Smooth muscle cell (in vitro differentiated cells): ENCODE measurements at regions not wholly inside any gene's neighbourhood (a gene's known extent, or its start where the extent isn't known, plus 50 kb on each side); places are given as distances from the start of the nearest gene placed in this dataset.
A peak's percentile ranks its signal among the peaks of the same experiment; 100 is the strongest.

Experiments used
- DNase-seq: peaks from one replicate; lab custom pipeline; 2025; ENCODE audit not compliant: unreplicated experiment; lab: John Stamatoyannopoulos, UW
- H2AFZ ChIP-seq: fragments of 200-600 bp; sonication (generic); 2 replicates; pipeline ENCODE4 v1.6.0; 2016; ENCODE audit warnings: antibody characterized with exemption, low read depth, mild to moderate bottlenecking
- H3F3A ChIP-seq: fragments of 200-600 bp; sonication (generic); 2 replicates; pipeline ENCODE4 v1.6.0; 2017; ENCODE audit warnings: antibody characterized with exemption, low read depth
- H3K27ac ChIP-seq: fragments of 200-600 bp; sonication (generic); 2 replicates; pipeline ENCODE4 v1.5.1; 2016; ENCODE audit warnings: low read depth, mild to moderate bottlenecking
- H3K27me3 ChIP-seq: fragments of 200-600 bp; sonication (generic); 2 replicates; pipeline ENCODE4 v1.6.1; 2016; ENCODE audit warnings: low read depth, mild to moderate bottlenecking
- H3K36me3 ChIP-seq: fragments of 200-600 bp; sonication (generic); 2 replicates; pipeline ENCODE4 v1.5.1; 2016; ENCODE audit warnings: low read depth
- H3K4me1 ChIP-seq: fragments of 200-600 bp; sonication (generic); 2 replicates; pipeline ENCODE4 v1.5.1; 2016; ENCODE audit warnings: low read depth
- H3K4me2 ChIP-seq: fragments of 200-600 bp; sonication (generic); 2 replicates; pipeline ENCODE4 v1.6.0; 2016; ENCODE audit warnings: mild to moderate bottlenecking
- H3K4me3 ChIP-seq: fragments of 200-600 bp; sonication (generic); 2 replicates; pipeline ENCODE4 v1.5.1; 2016; ENCODE audit warnings: mild to moderate bottlenecking
- H3K79me2 ChIP-seq: fragments of 200-600 bp; sonication (generic); 2 replicates; pipeline ENCODE4 v1.6.0; 2016; ENCODE audit warnings: low read depth, mild to moderate bottlenecking
- H3K9ac ChIP-seq: fragments of 200-600 bp; sonication (generic); 2 replicates; pipeline ENCODE4 v1.6.0; 2016; ENCODE audit warnings: low read depth
- H3K9me3 ChIP-seq: fragments of 200-600 bp; sonication (generic); replicated peaks from 2 replicates; pipeline ENCODE4 v1.5.1; 2016; ENCODE audit warnings: low read depth
- H4K20me1 ChIP-seq: fragments of 200-600 bp; sonication (generic); 2 replicates; pipeline ENCODE4 v1.6.0; 2016; ENCODE audit warnings: low read depth
- WGBS: methylation state at CpG from one replicate; pipeline ENCODE4 v1.1.7; 2016; ENCODE audit warnings: low lambda C conversion rate; 5-methylcytosine and 5-hydroxymethylcytosine counted together
- TF ChIP-seq, protein P1 (sequence below): fragments of 200-600 bp; sonication (generic); IDR thresholded peaks from 2 replicates; pipeline ENCODE4 v1.5.1; 2017; ENCODE audit warnings: borderline replicate concordance, mild to moderate bottlenecking, antibody characterized with exemption; ENCODE audit not compliant: insufficient read depth, poor library complexity, severe bottlenecking

DNA sequence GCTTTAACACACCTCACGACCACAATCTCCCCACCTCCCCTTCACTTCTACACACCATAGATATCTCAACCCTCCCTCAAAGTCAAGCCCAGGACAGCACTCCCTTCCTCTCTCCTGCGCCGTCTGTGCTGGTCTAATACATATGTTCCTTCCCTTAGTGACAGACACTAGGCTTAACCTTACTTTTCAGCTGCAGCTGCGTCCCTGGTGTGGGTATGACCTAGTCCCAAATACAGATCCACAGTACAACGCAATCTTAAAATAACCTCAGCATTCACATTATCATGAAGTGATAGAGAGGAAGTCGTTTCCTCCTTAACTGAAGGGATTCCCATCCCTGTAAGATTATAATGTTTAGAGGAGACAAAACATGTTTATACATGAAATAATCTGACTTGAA is 192.7 kb upstream of the TANK start:
- Histone ChIP-seq H3K36me3 (no peaks in the 10 kb centered on the region), H3K4me2 (no peak overlapping the region), H3K27ac (no peak overlapping the region), H3K4me1 (no peaks in the 10 kb centered on the region), H3K9ac (no peak overlapping the region), H2AFZ (peak overlapping the region; percentile 64), H4K20me1 (no peaks in the 10 kb centered on the region), H3K79me2 (no peaks in the 10 kb centered on the region), H3K27me3 (no peaks in the 10 kb centered on the region), H3F3A (peaks cover 10% of the 10 kb centered on the region), H3K4me3 (no peak overlapping the region), H3K9me3 (no peaks in the 10 kb centered on the region)
- DNase-seq: no peak
- 48% methylated on average over 6 of the region's 6 CpGs for WGBS
- TF ChIP-seq, protein P1, sequence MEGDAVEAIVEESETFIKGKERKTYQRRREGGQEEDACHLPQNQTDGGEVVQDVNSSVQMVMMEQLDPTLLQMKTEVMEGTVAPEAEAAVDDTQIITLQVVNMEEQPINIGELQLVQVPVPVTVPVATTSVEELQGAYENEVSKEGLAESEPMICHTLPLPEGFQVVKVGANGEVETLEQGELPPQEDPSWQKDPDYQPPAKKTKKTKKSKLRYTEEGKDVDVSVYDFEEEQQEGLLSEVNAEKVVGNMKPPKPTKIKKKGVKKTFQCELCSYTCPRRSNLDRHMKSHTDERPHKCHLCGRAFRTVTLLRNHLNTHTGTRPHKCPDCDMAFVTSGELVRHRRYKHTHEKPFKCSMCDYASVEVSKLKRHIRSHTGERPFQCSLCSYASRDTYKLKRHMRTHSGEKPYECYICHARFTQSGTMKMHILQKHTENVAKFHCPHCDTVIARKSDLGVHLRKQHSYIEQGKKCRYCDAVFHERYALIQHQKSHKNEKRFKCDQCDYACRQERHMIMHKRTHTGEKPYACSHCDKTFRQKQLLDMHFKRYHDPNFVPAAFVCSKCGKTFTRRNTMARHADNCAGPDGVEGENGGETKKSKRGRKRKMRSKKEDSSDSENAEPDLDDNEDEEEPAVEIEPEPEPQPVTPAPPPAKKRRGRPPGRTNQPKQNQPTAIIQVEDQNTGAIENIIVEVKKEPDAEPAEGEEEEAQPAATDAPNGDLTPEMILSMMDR: no peak

DNA sequence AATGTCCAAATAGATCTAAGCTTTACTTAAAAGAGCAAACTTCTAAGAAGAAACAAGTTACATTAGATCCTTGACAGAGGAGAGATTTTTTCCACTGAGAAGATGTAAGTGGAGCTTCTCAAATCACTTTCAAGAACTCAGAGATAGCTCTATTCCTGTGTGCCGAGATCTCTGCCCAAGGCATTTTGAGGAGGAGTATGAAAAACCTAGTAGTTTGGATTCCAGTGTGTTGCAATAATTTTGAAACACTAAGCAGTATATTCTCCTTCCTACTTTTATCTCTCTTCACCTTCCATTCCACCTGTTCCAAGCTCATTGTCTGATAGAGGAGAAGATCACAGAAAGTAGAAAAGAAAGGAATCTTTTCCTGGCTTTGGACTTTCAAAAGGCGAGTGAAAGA is 192.0 kb upstream of the TANK start:
- TF ChIP-seq, protein P1: no peak
- H3K4me3 ChIP-seq: no peak overlapping the region
- DNase-seq: no peak
- H3K9me3 ChIP-seq: no peaks in the 10 kb centered on the region
- WGBS: 61% methylated on average over 2 of the region's 2 CpGs
- H3K27me3 ChIP-seq: no peaks in the 10 kb centered on the region
- H3K4me2 ChIP-seq: no peak overlapping the region
- no peak overlapping the region for H3K9ac ChIP-seq
- no peaks in the 10 kb centered on the region for H3K79me2 ChIP-seq
- H3F3A ChIP-seq: peaks cover 10% of the 10 kb centered on the region
- no peaks in the 10 kb centered on the region for H4K20me1 ChIP-seq
- H2AFZ ChIP-seq: peak overlapping the region; percentile 64
- H3K27ac ChIP-seq: no peak overlapping the region
- no peaks in the 10 kb centered on the region for H3K36me3 ChIP-seq
- no peaks in the 10 kb centered on the region for H3K4me1 ChIP-seq

DNA sequence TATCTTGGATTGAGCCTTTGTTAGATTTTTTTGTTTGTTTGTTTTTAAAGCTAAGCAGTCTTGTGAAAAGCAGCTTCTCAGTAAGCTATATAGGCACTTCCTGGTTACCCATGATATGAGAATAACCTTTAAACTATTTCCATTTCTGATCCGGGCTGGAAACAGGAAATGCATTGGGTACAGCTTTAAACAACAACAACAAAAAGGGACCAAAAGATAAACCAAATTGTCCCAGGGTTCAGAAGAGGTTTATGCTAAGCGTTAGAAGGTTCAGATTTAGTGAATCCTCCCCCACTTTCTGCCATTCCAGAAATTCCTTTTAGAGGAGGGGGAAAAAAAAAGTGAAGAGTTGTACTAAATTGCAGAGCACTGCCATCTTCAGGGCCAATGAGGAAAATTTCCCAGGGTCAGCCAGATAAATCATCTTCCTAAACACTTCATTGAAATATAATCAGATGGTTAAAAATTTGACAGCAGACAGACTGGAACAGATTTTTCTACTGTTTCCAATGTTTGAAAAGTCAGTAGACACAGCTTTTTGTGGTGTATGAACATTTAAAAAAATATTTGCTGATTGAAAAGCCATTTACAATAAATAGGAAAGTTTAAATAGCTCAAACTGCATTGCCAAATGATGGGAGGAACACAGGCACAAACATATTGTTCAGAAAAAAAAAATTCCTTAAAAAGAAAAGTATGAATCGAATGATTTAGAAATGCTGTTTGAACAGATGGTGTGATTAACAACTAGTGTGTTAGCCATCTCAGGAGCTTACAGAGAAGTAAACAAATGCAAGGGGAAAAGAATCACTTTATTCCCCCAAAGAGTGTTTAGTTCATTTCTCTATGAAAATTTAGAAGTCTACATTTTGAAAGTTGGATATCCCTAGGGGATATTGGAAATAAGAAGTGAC is 189.9 kb upstream of the TANK start:
- Histone ChIP-seq H3K79me2 (no peaks in the 10 kb centered on the region), H3K27ac (peak overlapping the region; percentile 81), H3K36me3 (no peaks in the 10 kb centered on the region), H3K27me3 (no peaks in the 10 kb centered on the region), H3K4me1 (no peaks in the 10 kb centered on the region), H3K4me3 (peak overlapping the region; percentile 38), H4K20me1 (no peaks in the 10 kb centered on the region), H3K9ac (peak overlapping the region; percentile 31), H3F3A (peaks cover 10% of the 10 kb centered on the region), H2AFZ (peak overlapping the region; percentile 70), H3K9me3 (no peaks in the 10 kb centered on the region), H3K4me2 (peak overlapping the region; percentile 78)
- DNase-seq: no peak
- WGBS: 2% methylated on average over 3 of the region's 3 CpGs
- TF ChIP-seq, protein P1: peak; percentile 81

DNA sequence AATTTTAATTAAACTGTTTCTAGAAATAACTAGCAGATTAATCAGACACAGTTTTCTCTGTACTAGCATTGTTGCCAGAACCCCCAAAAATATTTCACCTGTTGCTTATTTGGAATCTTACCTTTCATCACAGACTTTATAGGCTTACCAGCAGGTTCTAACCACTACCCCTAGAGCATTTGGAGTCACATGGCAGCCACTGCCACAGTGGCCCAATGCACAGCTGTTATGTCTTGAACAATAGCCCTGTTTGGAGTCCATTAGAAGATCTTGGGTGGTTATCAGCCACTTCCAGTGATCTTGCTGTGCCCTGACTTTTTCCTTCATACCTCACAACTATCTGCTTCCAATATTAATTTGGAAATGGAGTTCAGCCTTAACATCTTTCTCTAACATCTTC is 186.2 kb upstream of the TANK start:
- H3K79me2 ChIP-seq: no peaks in the 10 kb centered on the region
- no peak for DNase-seq
- no peaks in the 10 kb centered on the region for H3K4me1 ChIP-seq
- H3K27ac ChIP-seq: no peak overlapping the region
- no peak overlapping the region for H3K4me3 ChIP-seq
- no peaks in the 10 kb centered on the region for H4K20me1 ChIP-seq
- TF ChIP-seq, protein P1: no peak
- H3K36me3 ChIP-seq: no peaks in the 10 kb centered on the region
- H3K27me3 ChIP-seq: no peaks in the 10 kb centered on the region
- no peak overlapping the region for H3K9ac ChIP-seq
- no peak overlapping the region for H2AFZ ChIP-seq
- no peaks in the 10 kb centered on the region for H3K9me3 ChIP-seq
- H3K4me2 ChIP-seq: no peak overlapping the region
- H3F3A ChIP-seq: no peaks in the 10 kb centered on the region
